IMR-90 (cell line): ENCODE measurements at regions not wholly inside any gene's neighbourhood (a gene's known extent, or its start where the extent isn't known, plus 50 kb on each side); places are given as distances from the start of the nearest gene placed in this dataset.

Experiments
- ATAC-seq: fragments of 200-7000 bp; cut with Tn5 transposase; 2 replicates; pipeline ENCODE4 v1.9.1; 2020; ENCODE audit warnings: low read depth, mild to moderate bottlenecking, moderate library complexity
- BruUV-seq: library from RNA; stranded (reverse); fragments of 400-500 nt; replicated peaks from 2 replicates; lab custom pipeline; 2021; lab: Mats Ljungman, UMichigan
- CTCF ChIA-PET: fragments of 300-600 bp; formaldehyde crosslinking; extraction: SDS; loops from one replicate; lab custom pipeline; 2021; ENCODE audit warnings: antibody characterized with exemption; lab: Yijun Ruan, JAX
- POLR2A ChIA-PET: fragments of 300-600 bp; sonication (Branson Sonifier 250); formaldehyde crosslinking; loops from one replicate; lab custom pipeline; 2022; ENCODE audit warnings: antibody characterized with exemption; ENCODE audit not compliant: unreplicated experiment; lab: Charles Lee
- DNase-seq: peaks from one replicate; pipeline ENCODE4 v3.0.0; 2013
- H2AFZ ChIP-seq: replicated peaks from 2 replicates; pipeline ENCODE3; 2013; ENCODE audit warnings: low read length, mild to moderate bottlenecking; ENCODE audit not compliant: poor library complexity
- H2AK5ac ChIP-seq: 2 replicates; pipeline ENCODE4 v1.6.1; 2013; ENCODE audit warnings: low read depth, low read length, inconsistent platforms
- H2AK9ac ChIP-seq: replicated peaks from 2 replicates; pipeline ENCODE3; 2013; ENCODE audit warnings: mild to moderate bottlenecking, low read depth, low read length, moderate library complexity; ENCODE audit not compliant: poor library complexity
- H2BK120ac ChIP-seq: 2 replicates; pipeline ENCODE4 v1.6.1; 2013; ENCODE audit warnings: low read depth, low read length, inconsistent platforms
- H2BK15ac ChIP-seq: 3 replicates; pipeline ENCODE4 v1.6.1; 2013; ENCODE audit warnings: low read depth, low read length, inconsistent platforms
- H2BK20ac ChIP-seq: 2 replicates; pipeline ENCODE4 v1.6.1; 2013; ENCODE audit warnings: low read depth, mild to moderate bottlenecking, inconsistent platforms, low read length, moderate library complexity
- H2BK5ac ChIP-seq: 2 replicates; pipeline ENCODE4 v1.6.1; 2013; ENCODE audit warnings: mild to moderate bottlenecking, low read depth, low read length, inconsistent platforms; ENCODE audit not compliant: poor library complexity, severe bottlenecking
- H3K14ac ChIP-seq: replicated peaks from 2 replicates; pipeline ENCODE4 v1.6.1; 2013; ENCODE audit warnings: low read depth, low read length, inconsistent platforms
- H3K18ac ChIP-seq: 2 replicates; pipeline ENCODE4 v1.6.1; 2013; ENCODE audit warnings: low read depth, low read length, control low read depth
- H3K23ac ChIP-seq: 2 replicates; pipeline ENCODE4 v1.6.1; 2013; ENCODE audit warnings: low read depth, low read length, inconsistent platforms
- H3K27ac ChIP-seq: 2 replicates; pipeline ENCODE4 v1.5.1; 2013; ENCODE audit warnings: mild to moderate bottlenecking, control low read depth, low read length; ENCODE audit not compliant: insufficient read depth
- H3K27me3 ChIP-seq: 2 replicates; pipeline ENCODE4 v1.6.1; 2013; ENCODE audit warnings: low read length; ENCODE audit not compliant: control insufficient read depth, insufficient read depth
- H3K36me3 ChIP-seq: 2 replicates; pipeline ENCODE4 v1.6.1; 2013; ENCODE audit warnings: low read length, mixed read lengths; ENCODE audit not compliant: control insufficient read depth, insufficient read depth
- H3K4ac ChIP-seq: 2 replicates; pipeline ENCODE4 v1.6.1; 2013; ENCODE audit warnings: low read depth, low read length, inconsistent platforms
- H3K4me1 ChIP-seq: 2 replicates; pipeline ENCODE4 v1.6.1; 2013; ENCODE audit warnings: low read length, mixed read lengths; ENCODE audit not compliant: control insufficient read depth, insufficient read depth
- H3K4me2 ChIP-seq: 2 replicates; pipeline ENCODE4 v1.6.1; 2013; ENCODE audit warnings: low read depth, mild to moderate bottlenecking, control low read depth, low read length, moderate library complexity
- H3K4me3 ChIP-seq: 2 replicates; pipeline ENCODE4 v1.5.1; 2013; ENCODE audit warnings: low read depth, mild to moderate bottlenecking, control low read depth, low read length, moderate library complexity; ENCODE audit not compliant: insufficient read depth
- H3K56ac ChIP-seq: 2 replicates; pipeline ENCODE4 v1.6.1; 2013; ENCODE audit warnings: low read length, inconsistent platforms; ENCODE audit not compliant: insufficient read depth; ENCODE audit errors: extremely low read depth
- H3K79me1 ChIP-seq, 2 experiments: 2 replicates each; pipeline ENCODE4 v1.6.1; 2013; ENCODE audit warnings: low read length in 2 of 2, inconsistent platforms in 1 of 2, low read depth in 1 of 2
- H3K9ac ChIP-seq: 2 replicates; pipeline ENCODE4 v1.6.1; 2013; ENCODE audit warnings: low read depth, low read length, control low read depth
- H3K9me1 ChIP-seq: 2 replicates; pipeline ENCODE4 v1.6.1; 2013; ENCODE audit warnings: low read length, inconsistent platforms; ENCODE audit not compliant: insufficient read depth
- H3K9me3 ChIP-seq: 2 replicates; pipeline ENCODE4 v1.6.1; 2013; ENCODE audit warnings: low read length; ENCODE audit not compliant: control insufficient read depth, insufficient read depth
- H4K20me1 ChIP-seq: 2 replicates; pipeline ENCODE4 v1.6.1; 2013; ENCODE audit warnings: low read length, inconsistent platforms; ENCODE audit not compliant: insufficient read depth
- H4K5ac ChIP-seq: 2 replicates; pipeline ENCODE4 v1.6.1; 2013; ENCODE audit warnings: mild to moderate bottlenecking, low read depth, low read length, control low read depth
- H4K8ac ChIP-seq, 2 experiments: 2 replicates each; pipeline ENCODE4 v1.6.1; 2013; ENCODE audit warnings: low read depth in 2 of 2, low read length in 2 of 2, control low read depth in 1 of 2, inconsistent platforms in 1 of 2
- H4K91ac ChIP-seq: 2 replicates; pipeline ENCODE4 v1.6.1; 2013; ENCODE audit warnings: low read depth, low read length, inconsistent platforms; ENCODE audit not compliant: insufficient read depth
- CTCF ChIP-seq: conservative IDR thresholded peaks from 2 replicates; pipeline ENCODE4 v1.5.1; 2012; ENCODE audit warnings: mild to moderate bottlenecking, low read depth, low read length, improper control_type of control experiment
- FOS ChIP-seq: fragments of 150-350 bp; IDR thresholded peaks from 2 replicates; pipeline ENCODE4 v1.6.1; 2016; ENCODE audit warnings: low read depth, low read length
- MAFK ChIP-seq: IDR thresholded peaks from 2 replicates; pipeline ENCODE4 v1.6.1; 2012; ENCODE audit warnings: low read depth, low read length, improper control_type of control experiment
- NFE2L2 ChIP-seq: fragments of 150-350 bp; IDR thresholded peaks from 2 replicates; pipeline ENCODE4 v1.6.1; 2016; ENCODE audit warnings: low read depth, mild to moderate bottlenecking, low read length
- RAD21 ChIP-seq: IDR thresholded peaks from 2 replicates; pipeline ENCODE4 v1.6.1; 2012; ENCODE audit warnings: low read length, improper control_type of control experiment
- RCOR1 ChIP-seq: IDR thresholded peaks from 2 replicates; pipeline ENCODE4 v1.6.1; 2012; ENCODE audit warnings: mild to moderate bottlenecking, low read length, improper control_type of control experiment; ENCODE audit not compliant: insufficient replicate concordance
- RFX5 ChIP-seq: IDR thresholded peaks from 2 replicates; pipeline ENCODE4 v1.8.0; 2012; ENCODE audit warnings: low read depth, mild to moderate bottlenecking, low read length, moderate library complexity
- SMC3 ChIP-seq: fragments of 150-350 bp; IDR thresholded peaks from 2 replicates; pipeline ENCODE4 v1.6.1; 2016; ENCODE audit warnings: low read depth, mild to moderate bottlenecking, antibody characterized with exemption, low read length, moderate library complexity
- USF2 ChIP-seq: fragments of 150-350 bp; IDR thresholded peaks from 2 replicates; pipeline ENCODE4 v1.6.1; 2017; ENCODE audit warnings: mild to moderate bottlenecking, antibody characterized with exemption, low read length, low read depth
- WGBS, 2 experiments: methylation state at CpG; one replicate each; pipeline versions ENCODE4 v1.1.5 to v1.1.7; 2013; ENCODE audit warnings: missing lambda C conversion rate in 2 of 2; ENCODE audit not compliant: insufficient read length in 1 of 2; ENCODE audit errors: extremely low coverage in 2 of 2; 5-methylcytosine and 5-hydroxymethylcytosine counted together
- dilution Hi-C: fragments of 300-500 bp; cut with HindIII; formaldehyde crosslinking; loops from one replicate; pipeline ENCODE4 v1.14.3; 2018; ENCODE audit warnings: low sequenced_read_pairs; ENCODE audit not compliant: unreplicated experiment
- in situ Hi-C: fragments of 300-500 bp; cut with MboI; formaldehyde crosslinking; loops from 3 replicates; pipeline ENCODE4 v1.14.3; 2019; ENCODE audit warnings: low sequenced_read_pairs, inconsistent platforms, mixed read lengths
- intact Hi-C: fragments of 100-400 bp; cut with micrococcal nuclease; formaldehyde crosslinking; loops from 2 replicates; pipeline ENCODE4 v1.10.0; 2022
- TF ChIP-seq, protein P1 (sequence below): fragments of 150-350 bp; IDR thresholded peaks from 2 replicates; pipeline ENCODE4 v1.6.1; 2016; ENCODE audit warnings: low read depth, mild to moderate bottlenecking, low read length, moderate library complexity, borderline replicate concordance

GRCh38 chr16:86031141-86031678, 132.2 kb downstream of the IRF8 start:
- peaks cover 59% of the 10 kb centered on the region for H3K27me3 ChIP-seq
- in situ Hi-C loops (no loop called here), dilution Hi-C loops (no loop called here), intact Hi-C loops (no loop called here)
- no peak overlapping the region for H2BK120ac ChIP-seq
- no peak overlapping the region for H2BK5ac ChIP-seq
- no peak overlapping the region for H2BK15ac ChIP-seq
- H3K9me3 ChIP-seq, result peaks cover 7% of the 10 kb centered on the region
- no peak overlapping the region for H3K4me2 ChIP-seq
- no peak overlapping the region for H2AK9ac ChIP-seq
- H4K5ac ChIP-seq, result no peak overlapping the region
- no peak overlapping the region for H2BK20ac ChIP-seq
- ChIA-PET POLR2A (no interaction called here), CTCF (interaction anchor here (0.9 to 1.2 kb wide), 3 partner anchors 209 to 489 kb away, joined by 3 read pairs; no protein-coding TSS in a partner anchor)
- no peak overlapping the region for H3K56ac ChIP-seq
- H2AFZ ChIP-seq, result no peak overlapping the region
- no peak overlapping the region for H3K14ac ChIP-seq
- peaks cover 9% of the 10 kb centered on the region; the same call in 1 of the 2 replicates for H3K4me1 ChIP-seq
- TF ChIP-seq RAD21 (no peak), SMC3 (no peak), RCOR1 (no peak), FOS (no peak), NFE2L2 (no peak), RFX5 (no peak), MAFK (no peak), CTCF (no peak), USF2 (no peak)
- TF ChIP-seq, protein P1, sequence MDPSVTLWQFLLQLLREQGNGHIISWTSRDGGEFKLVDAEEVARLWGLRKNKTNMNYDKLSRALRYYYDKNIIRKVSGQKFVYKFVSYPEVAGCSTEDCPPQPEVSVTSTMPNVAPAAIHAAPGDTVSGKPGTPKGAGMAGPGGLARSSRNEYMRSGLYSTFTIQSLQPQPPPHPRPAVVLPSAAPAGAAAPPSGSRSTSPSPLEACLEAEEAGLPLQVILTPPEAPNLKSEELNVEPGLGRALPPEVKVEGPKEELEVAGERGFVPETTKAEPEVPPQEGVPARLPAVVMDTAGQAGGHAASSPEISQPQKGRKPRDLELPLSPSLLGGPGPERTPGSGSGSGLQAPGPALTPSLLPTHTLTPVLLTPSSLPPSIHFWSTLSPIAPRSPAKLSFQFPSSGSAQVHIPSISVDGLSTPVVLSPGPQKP, result no peak
- no TSS peak for BruUV-seq
- DNase-seq (no peak), ATAC-seq (no peak)
- no peak overlapping the region for H3K27ac ChIP-seq
- WGBS, 2 experiments, result 50% methylated on average over 1 of the region's 5 CpGs; no CpG with 5 or more reads in 1 of the 2 experiments
- no peak overlapping the region for H3K9ac ChIP-seq
- H3K4me3 ChIP-seq, result no peak overlapping the region
- H3K36me3 ChIP-seq, result no peaks in the 10 kb centered on the region
- H3K18ac ChIP-seq, result no peak overlapping the region
- no peaks in the 10 kb centered on the region for H3K79me1 ChIP-seq
- H2AK5ac ChIP-seq, result no peak overlapping the region
- H3K4ac ChIP-seq, result no peak overlapping the region
- H3K23ac ChIP-seq, result no peak overlapping the region
- H4K20me1 ChIP-seq, result no peaks in the 10 kb centered on the region
- no peak overlapping the region for H4K91ac ChIP-seq
- no peaks in the 10 kb centered on the region for H3K9me1 ChIP-seq
- H4K8ac ChIP-seq, result no peak overlapping the region
